Neutrophil (primary cell): ENCODE measurements at regions not wholly inside any gene's neighbourhood (a gene's known extent, or its start where the extent isn't known, plus 50 kb on each side); places are given as distances from the start of the nearest gene placed in this dataset.

ENCODE experiments used
- H3K27ac ChIP-seq: fragments of 200-600 bp; sonication (generic); 2 replicates; pipeline ENCODE4 v1.5.1; 2016; ENCODE audit warnings: mild to moderate bottlenecking, moderate library complexity
- H3K27me3 ChIP-seq: fragments of 200-600 bp; sonication (generic); 2 replicates; pipeline ENCODE4 v1.6.0; 2016; ENCODE audit warnings: mild to moderate bottlenecking
- H3K36me3 ChIP-seq: fragments of 200-600 bp; sonication (generic); 2 replicates; pipeline ENCODE4 v1.5.1; 2017
- H3K4me1 ChIP-seq, 2 experiments: fragments of 200-600 bp in 1 of 2; sonication (generic) in 1 of 2; 1 replicate in 1 of 2; 2 replicates in 1 of 2; pipeline versions ENCODE4 v1.5.1 to v1.6.1; 2013 to 2016; ENCODE audit warnings: low read depth in 1 of 2, low read length in 1 of 2, mild to moderate bottlenecking in 1 of 2, moderate library complexity in 1 of 2; ENCODE audit not compliant: control insufficient read depth in 1 of 2, insufficient read depth in 1 of 2
- H3K4me3 ChIP-seq, 2 experiments: fragments of 200-600 bp in 1 of 2; sonication (generic) in 1 of 2; 1 replicate in 1 of 2; 2 replicates in 1 of 2; pipeline ENCODE4 v1.5.1; 2013 to 2016; ENCODE audit warnings: low read depth in 1 of 2, low read length in 1 of 2, mild to moderate bottlenecking in 1 of 2, moderate library complexity in 1 of 2
- H3K9me3 ChIP-seq: fragments of 200-600 bp; sonication (generic); 2 replicates; pipeline ENCODE4 v1.5.1; 2016
- CTCF ChIP-seq: fragments of 200-600 bp; sonication (generic); IDR thresholded peaks from 2 replicates; pipeline ENCODE4 v1.5.1; 2016; ENCODE audit warnings: antibody characterized with exemption

GRCh38 chr1:203419558-203419957 is 56.0 kb upstream of the PRELP start:
- H3K4me1 ChIP-seq = peaks cover 0 to 3% of the 10 kb centered on the region in 2 experiments
- no peaks in the 10 kb centered on the region for H3K9me3 ChIP-seq
- no peaks in the 10 kb centered on the region for H3K36me3 ChIP-seq
- no peak for TF ChIP-seq CTCF
- H3K4me3 ChIP-seq = no peak overlapping the region
- peaks cover 16% of the 10 kb centered on the region for H3K27me3 ChIP-seq
- no peak overlapping the region for H3K27ac ChIP-seq

- no peak for TF ChIP-seq CTCF
- Histone ChIP-seq H3K4me1 (peaks cover 0 to 3% of the 10 kb centered on the region in 2 experiments), H3K9me3 (no peaks in the 10 kb centered on the region), H3K36me3 (no peaks in the 10 kb centered on the region), H3K4me3 (no peak overlapping the region), H3K27me3 (peaks cover 24% of the 10 kb centered on the region), H3K27ac (no peak overlapping the region)
Measured at GRCh38 chr1:203420263-203420662, 55.3 kb upstream of the PRELP start.

GRCh38 chr1:203421246-203421645 is 54.4 kb upstream of the PRELP start:
- H3K4me3 ChIP-seq = no peak overlapping the region
- H3K27me3 ChIP-seq = peaks cover 33% of the 10 kb centered on the region
- no peaks in the 10 kb centered on the region for H3K9me3 ChIP-seq
- H3K36me3 ChIP-seq = no peaks in the 10 kb centered on the region
- no peak for TF ChIP-seq CTCF
- H3K27ac ChIP-seq = no peak overlapping the region
- peaks cover 0 to 3% of the 10 kb centered on the region in 2 experiments for H3K4me1 ChIP-seq

- Histone ChIP-seq H3K4me3 (no peak overlapping the region), H3K27ac (no peak overlapping the region), H3K4me1 (peaks cover 0 to 3% of the 10 kb centered on the region in 2 experiments), H3K27me3 (peaks cover 42% of the 10 kb centered on the region), H3K36me3 (no peaks in the 10 kb centered on the region), H3K9me3 (no peaks in the 10 kb centered on the region)
- TF ChIP-seq CTCF = no peak
Measured at GRCh38 chr1:203422116-203422515, 53.5 kb upstream of the PRELP start.

GRCh38 chr1:203422656-203423055 is 53.0 kb upstream of the PRELP start:
- no peak for TF ChIP-seq CTCF
- H3K4me1 ChIP-seq = peaks cover 0 to 3% of the 10 kb centered on the region in 2 experiments
- no peak overlapping the region for H3K27ac ChIP-seq
- H3K27me3 ChIP-seq = peaks cover 47% of the 10 kb centered on the region
- H3K4me3 ChIP-seq = no peak overlapping the region
- no peaks in the 10 kb centered on the region for H3K36me3 ChIP-seq
- no peaks in the 10 kb centered on the region for H3K9me3 ChIP-seq

GRCh38 chr1:203424285-203424684 is 51.3 kb upstream of the PRELP start:
- no peak overlapping the region for H3K27ac ChIP-seq
- TF ChIP-seq CTCF = no peak
- peaks cover 0 to 3% of the 10 kb centered on the region in 2 experiments for H3K4me1 ChIP-seq
- H3K36me3 ChIP-seq = no peaks in the 10 kb centered on the region
- H3K9me3 ChIP-seq = no peaks in the 10 kb centered on the region
- H3K27me3 ChIP-seq = peaks cover 58% of the 10 kb centered on the region
- H3K4me3 ChIP-seq = no peak overlapping the region
